ENCODE measurements at regions not wholly inside any gene's neighbourhood (a gene's known extent, or its start where the extent isn't known, plus 50 kb on each side); places are given as distances from the start of the nearest gene placed in this dataset.

DNA sequence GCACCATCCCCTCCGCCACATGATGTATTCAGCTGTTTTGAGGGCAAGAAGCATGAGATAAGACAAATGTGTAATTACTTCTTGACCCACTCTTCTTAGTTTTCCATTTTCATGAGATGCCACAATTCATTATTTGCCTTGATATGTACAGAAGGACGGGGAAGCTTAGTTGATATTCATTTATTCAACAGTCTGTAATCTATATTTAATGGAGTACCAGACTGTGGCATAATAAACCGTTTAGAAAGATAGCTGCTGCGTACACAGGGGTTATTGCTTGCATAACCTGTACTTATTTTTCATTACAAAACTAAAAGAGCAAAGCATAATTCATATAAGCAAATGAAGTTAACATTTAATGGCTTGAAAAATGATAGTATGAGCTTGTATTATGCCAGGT is 466.4 kb upstream of the GYPC start:
- H3K27ac ChIP-seq (ENCODE audit: low read length in 2 of 2): no peak overlapping the region
- H3K36me3 ChIP-seq (replicated peaks in 1 of 2; ENCODE audit: control extremely low read depth in 1 of 2, control insufficient read depth in 1 of 2, extremely low read depth in 1 of 2, insufficient read depth in 2 of 2, low read length in 1 of 2): no peaks in the 10 kb centered on the region
- no peak for ATAC-seq (ENCODE audit: low read depth)
- H4K20me1 ChIP-seq (ENCODE audit: control insufficient read depth, insufficient read depth, low read length, poor library complexity, severe bottlenecking): no peaks in the 10 kb centered on the region
- no CpG with 5 or more reads among the region's 4 CpGs for WGBS (ENCODE audit: insufficient coverage)
- H3K27me3 ChIP-seq (replicated peaks in 1 of 4; ENCODE audit: control extremely low read depth in 1 of 4, control insufficient read depth in 3 of 4, insufficient read depth in 4 of 4, low read length in 3 of 4): no peaks in the 10 kb centered on the region
- ChIA-PET POLR2A (no interaction called here), CTCF (interaction anchor here (1.7 kb wide), 1 partner anchor 13 kb away, joined by 4 read pairs; no protein-coding TSS in a partner anchor)
- intact Hi-C loops (cut with micrococcal nuclease): no loop called here
- Mint-ChIP-seq H3K27ac (no peak overlapping the region), H3K4me3 (no peak overlapping the region), H3K9me3 (ENCODE audit: insufficient read depth) (no peaks in the 10 kb centered on the region), H3K27me3 (no peaks in the 10 kb centered on the region), H3K4me1 (no peaks in the 10 kb centered on the region)
- H3K9ac ChIP-seq (ENCODE audit: low read length): no peak overlapping the region
- no peak overlapping the region for H2AFZ ChIP-seq (ENCODE audit: insufficient read depth, low read depth, low read length, poor library complexity, severe bottlenecking)
- no peak for TF ChIP-seq EZH2 (IDR thresholded peaks at IDR 0.05; ENCODE audit: borderline replicate concordance, insufficient read depth, low read depth, low read length, poor library complexity, severe bottlenecking)
- TF ChIP-seq, protein P1, sequence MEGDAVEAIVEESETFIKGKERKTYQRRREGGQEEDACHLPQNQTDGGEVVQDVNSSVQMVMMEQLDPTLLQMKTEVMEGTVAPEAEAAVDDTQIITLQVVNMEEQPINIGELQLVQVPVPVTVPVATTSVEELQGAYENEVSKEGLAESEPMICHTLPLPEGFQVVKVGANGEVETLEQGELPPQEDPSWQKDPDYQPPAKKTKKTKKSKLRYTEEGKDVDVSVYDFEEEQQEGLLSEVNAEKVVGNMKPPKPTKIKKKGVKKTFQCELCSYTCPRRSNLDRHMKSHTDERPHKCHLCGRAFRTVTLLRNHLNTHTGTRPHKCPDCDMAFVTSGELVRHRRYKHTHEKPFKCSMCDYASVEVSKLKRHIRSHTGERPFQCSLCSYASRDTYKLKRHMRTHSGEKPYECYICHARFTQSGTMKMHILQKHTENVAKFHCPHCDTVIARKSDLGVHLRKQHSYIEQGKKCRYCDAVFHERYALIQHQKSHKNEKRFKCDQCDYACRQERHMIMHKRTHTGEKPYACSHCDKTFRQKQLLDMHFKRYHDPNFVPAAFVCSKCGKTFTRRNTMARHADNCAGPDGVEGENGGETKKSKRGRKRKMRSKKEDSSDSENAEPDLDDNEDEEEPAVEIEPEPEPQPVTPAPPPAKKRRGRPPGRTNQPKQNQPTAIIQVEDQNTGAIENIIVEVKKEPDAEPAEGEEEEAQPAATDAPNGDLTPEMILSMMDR (IDR thresholded peaks at IDR 0.05): no peak
- no peak overlapping the region for H3K4me2 ChIP-seq (replicated peaks; ENCODE audit: low read depth, low read length, poor library complexity, severe bottlenecking)
- H3K9me3 ChIP-seq (ENCODE audit: control extremely low read depth in 1 of 3, control insufficient read depth in 2 of 3, insufficient read depth in 1 of 3, low read length in 2 of 3): peaks cover 0 to under 1% (median 0%) of the 10 kb centered on the region in 3 donors
- DNase-seq: no peak
- no peaks in the 10 kb centered on the region for H3K79me2 ChIP-seq (ENCODE audit: control insufficient read depth, insufficient read depth, low read length)
- no peaks in the 10 kb centered on the region for H3K4me1 ChIP-seq (ENCODE audit: control insufficient read depth in 2 of 2, insufficient read depth in 2 of 2, low read length in 2 of 2)
- H3K4me3 ChIP-seq (ENCODE audit: control extremely low read depth in 1 of 5, extremely low read depth in 1 of 5, insufficient read depth in 1 of 5, low read depth in 2 of 5, low read length in 4 of 5): no peak overlapping the region

DNA sequence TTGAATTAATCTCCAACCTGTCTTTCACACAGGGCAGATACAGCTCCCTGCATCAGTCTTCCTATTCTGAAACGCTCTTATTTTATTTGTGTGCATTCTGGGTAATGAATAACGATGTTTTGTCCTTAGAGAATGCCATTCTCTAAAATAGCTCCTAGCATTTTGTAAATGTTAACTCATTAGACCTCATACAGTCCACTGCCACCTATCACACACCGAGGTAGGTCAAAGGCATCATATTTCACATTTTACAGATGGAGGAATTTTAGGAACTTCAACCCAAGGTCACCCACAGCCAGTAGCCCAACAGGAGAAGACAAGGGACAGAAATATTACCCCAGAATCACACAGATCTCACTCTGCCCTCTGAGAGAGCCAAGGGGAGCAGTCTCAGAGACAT is 455.4 kb upstream of the GYPC start:
- Mint-ChIP-seq H3K4me1 (no peaks in the 10 kb centered on the region), H3K27ac (no peak overlapping the region), H3K27me3 (no peaks in the 10 kb centered on the region), H3K4me3 (no peak overlapping the region), H3K9me3 (ENCODE audit: insufficient read depth) (peaks cover 7% of the 10 kb centered on the region)
- no peaks in the 10 kb centered on the region for H3K27me3 ChIP-seq (replicated peaks in 1 of 4; ENCODE audit: control extremely low read depth in 1 of 4, control insufficient read depth in 3 of 4, insufficient read depth in 4 of 4, low read length in 3 of 4)
- ATAC-seq (ENCODE audit: low read depth): no peak
- TF ChIP-seq EZH2 (IDR thresholded peaks at IDR 0.05; ENCODE audit: borderline replicate concordance, insufficient read depth, low read depth, low read length, poor library complexity, severe bottlenecking): no peak
- TF ChIP-seq, protein P1 (IDR thresholded peaks at IDR 0.05): no peak
- no peak overlapping the region for H3K4me2 ChIP-seq (replicated peaks; ENCODE audit: low read depth, low read length, poor library complexity, severe bottlenecking)
- 80% methylated on average over 1 of the region's 3 CpGs for WGBS (ENCODE audit: insufficient coverage)
- intact Hi-C loops (cut with micrococcal nuclease): no loop called here
- no peaks in the 10 kb centered on the region for H3K79me2 ChIP-seq (ENCODE audit: control insufficient read depth, insufficient read depth, low read length)
- CTCF ChIA-PET: interaction anchor here (0.6 kb wide), 1 partner anchor 1243 kb away, joined by 3 read pairs; no protein-coding TSS in a partner anchor
- no peaks in the 10 kb centered on the region for H3K4me1 ChIP-seq (ENCODE audit: control insufficient read depth in 2 of 2, insufficient read depth in 2 of 2, low read length in 2 of 2)
- H3K9ac ChIP-seq (ENCODE audit: low read length): no peak overlapping the region
- no peak for DNase-seq
- no peaks in the 10 kb centered on the region for H4K20me1 ChIP-seq (ENCODE audit: control insufficient read depth, insufficient read depth, low read length, poor library complexity, severe bottlenecking)
- H3K9me3 ChIP-seq (ENCODE audit: control extremely low read depth in 1 of 3, control insufficient read depth in 2 of 3, insufficient read depth in 1 of 3, low read length in 2 of 3): no peaks in the 10 kb centered on the region
- H3K36me3 ChIP-seq (replicated peaks in 1 of 2; ENCODE audit: control extremely low read depth in 1 of 2, control insufficient read depth in 1 of 2, extremely low read depth in 1 of 2, insufficient read depth in 2 of 2, low read length in 1 of 2): no peaks in the 10 kb centered on the region
- no peak overlapping the region for H2AFZ ChIP-seq (ENCODE audit: insufficient read depth, low read depth, low read length, poor library complexity, severe bottlenecking)
- H3K27ac ChIP-seq (ENCODE audit: low read length in 2 of 2): no peak overlapping the region
- H3K4me3 ChIP-seq (ENCODE audit: control extremely low read depth in 1 of 5, extremely low read depth in 1 of 5, insufficient read depth in 1 of 5, low read depth in 2 of 5, low read length in 4 of 5): no peak overlapping the region
- POLR2A ChIA-PET: no interaction called here
